ENCODE measurements at regions not wholly inside any gene's neighbourhood (a gene's known extent, or its start where the extent isn't known, plus 50 kb on each side); places are given as distances from the start of the nearest gene placed in this dataset.

DNA sequence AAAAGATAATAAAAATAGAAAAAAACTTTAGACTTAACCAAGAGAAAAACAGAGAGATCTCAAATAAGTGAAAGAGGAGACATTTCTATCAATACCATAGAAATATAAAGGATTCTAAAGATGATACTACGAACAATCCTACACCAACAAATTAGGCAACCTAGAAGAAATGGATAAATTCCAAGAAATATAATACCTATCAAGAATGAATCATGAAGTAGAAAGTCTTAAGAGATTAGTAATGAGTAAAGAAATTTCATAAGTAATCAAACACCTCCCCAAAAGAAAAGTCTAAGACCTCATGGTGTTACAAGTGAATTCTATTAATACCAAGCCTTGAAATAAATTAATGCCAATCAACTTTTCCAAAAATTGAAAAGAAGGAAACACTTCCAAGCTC lies 1584.5 kb upstream of the MIR17HG start:
- TF ChIP-seq, protein P1, sequence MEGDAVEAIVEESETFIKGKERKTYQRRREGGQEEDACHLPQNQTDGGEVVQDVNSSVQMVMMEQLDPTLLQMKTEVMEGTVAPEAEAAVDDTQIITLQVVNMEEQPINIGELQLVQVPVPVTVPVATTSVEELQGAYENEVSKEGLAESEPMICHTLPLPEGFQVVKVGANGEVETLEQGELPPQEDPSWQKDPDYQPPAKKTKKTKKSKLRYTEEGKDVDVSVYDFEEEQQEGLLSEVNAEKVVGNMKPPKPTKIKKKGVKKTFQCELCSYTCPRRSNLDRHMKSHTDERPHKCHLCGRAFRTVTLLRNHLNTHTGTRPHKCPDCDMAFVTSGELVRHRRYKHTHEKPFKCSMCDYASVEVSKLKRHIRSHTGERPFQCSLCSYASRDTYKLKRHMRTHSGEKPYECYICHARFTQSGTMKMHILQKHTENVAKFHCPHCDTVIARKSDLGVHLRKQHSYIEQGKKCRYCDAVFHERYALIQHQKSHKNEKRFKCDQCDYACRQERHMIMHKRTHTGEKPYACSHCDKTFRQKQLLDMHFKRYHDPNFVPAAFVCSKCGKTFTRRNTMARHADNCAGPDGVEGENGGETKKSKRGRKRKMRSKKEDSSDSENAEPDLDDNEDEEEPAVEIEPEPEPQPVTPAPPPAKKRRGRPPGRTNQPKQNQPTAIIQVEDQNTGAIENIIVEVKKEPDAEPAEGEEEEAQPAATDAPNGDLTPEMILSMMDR (IDR thresholded peaks at IDR 0.05): no peak
- no peak for TF ChIP-seq POLR2A (IDR thresholded peaks at IDR 0.05)

Measured in prostate gland (tissue), 2 donors.